ENCODE measurements at regions not wholly inside any gene's neighbourhood (a gene's known extent, or its start where the extent isn't known, plus 50 kb on each side); places are given as distances from the start of the nearest gene placed in this dataset.

GRCh38 chr11:86724137-86724536 is 51.7 kb upstream of the ME3 start:
- DNase-seq (ENCODE audit: extremely low read depth, low read depth) = no peak
- no peak for TF ChIP-seq CTCF (IDR thresholded peaks at IDR 0.05; ENCODE audit: low read depth, low read length)

GRCh38 chr11:86723281-86723680 is 50.9 kb upstream of the ME3 start:
- TF ChIP-seq CTCF (IDR thresholded peaks at IDR 0.05; ENCODE audit: low read depth, low read length) = no peak
- no peak for DNase-seq (ENCODE audit: extremely low read depth, low read depth)

GRCh38 chr11:86722748-86723147 is 50.3 kb upstream of the ME3 start:
- TF ChIP-seq CTCF (IDR thresholded peaks at IDR 0.05; ENCODE audit: low read depth, low read length) = no peak
- no peak for DNase-seq (ENCODE audit: extremely low read depth, low read depth)
